Hepatocyte (in vitro differentiated cells): ENCODE measurements at regions not wholly inside any gene's neighbourhood (a gene's known extent, or its start where the extent isn't known, plus 50 kb on each side); places are given as distances from the start of the nearest gene placed in this dataset.

ENCODE experiments used
- DNase-seq: peaks from one replicate; pipeline ENCODE4 v3.0.0-alpha.2; 2016; ENCODE audit warnings: low spot score
- H2AFZ ChIP-seq: fragments of 200-600 bp; sonication (generic); 2 replicates; pipeline ENCODE4 v1.6.0; 2016; ENCODE audit warnings: antibody characterized with exemption, mild to moderate bottlenecking
- H3K27ac ChIP-seq: fragments of 200-600 bp; sonication (generic); 2 replicates; pipeline ENCODE4 v1.5.1; 2016; ENCODE audit warnings: mild to moderate bottlenecking
- H3K27me3 ChIP-seq: fragments of 200-600 bp; sonication (generic); 2 replicates; pipeline ENCODE4 v1.6.1; 2016
- H3K36me3 ChIP-seq: fragments of 200-600 bp; sonication (generic); replicated peaks from 2 replicates; pipeline ENCODE4 v1.5.1; 2016; ENCODE audit warnings: low read depth; ENCODE audit not compliant: insufficient read depth
- H3K4me1 ChIP-seq: fragments of 200-600 bp; sonication (generic); 2 replicates; pipeline ENCODE4 v1.5.1; 2016; ENCODE audit warnings: mild to moderate bottlenecking, moderate library complexity; ENCODE audit not compliant: insufficient read depth
- H3K4me2 ChIP-seq: fragments of 200-600 bp; sonication (generic); 2 replicates; pipeline ENCODE4 v1.6.0; 2016
- H3K4me3 ChIP-seq: fragments of 200-600 bp; sonication (generic); 2 replicates; pipeline ENCODE4 v1.5.1; 2016; ENCODE audit warnings: mild to moderate bottlenecking
- H3K79me2 ChIP-seq: fragments of 200-600 bp; sonication (generic); 2 replicates; pipeline ENCODE4 v1.6.0; 2017; ENCODE audit warnings: mild to moderate bottlenecking
- H3K9me2 ChIP-seq: fragments of 200-600 bp; sonication (generic); replicated peaks from 2 replicates; pipeline ENCODE4 v1.6.0; 2017; ENCODE audit warnings: mild to moderate bottlenecking; ENCODE audit not compliant: insufficient read depth
- H3K9me3 ChIP-seq: fragments of 200-600 bp; sonication (generic); 2 replicates; pipeline ENCODE4 v1.5.1; 2016; ENCODE audit warnings: low read depth, mild to moderate bottlenecking
- H4K20me1 ChIP-seq: fragments of 200-600 bp; sonication (generic); 2 replicates; pipeline ENCODE4 v1.6.0; 2016; ENCODE audit warnings: mild to moderate bottlenecking; ENCODE audit not compliant: insufficient read depth, poor library complexity, severe bottlenecking
- EZH2 ChIP-seq: fragments of 200-600 bp; sonication (generic); IDR thresholded peaks from 2 replicates; pipeline ENCODE4 v1.6.1; 2016; ENCODE audit warnings: antibody characterized with exemption, mild to moderate bottlenecking, borderline replicate concordance
- EZH2phosphoT487 ChIP-seq: fragments of 200-600 bp; sonication (generic); IDR thresholded peaks from one replicate; pipeline ENCODE4 v1.6.1; 2018; ENCODE audit warnings: antibody characterized with exemption, mild to moderate bottlenecking, low read depth, moderate library complexity; ENCODE audit not compliant: unreplicated experiment, severe bottlenecking
- WGBS: methylation state at CpG from one replicate; pipeline ENCODE4 v1.1.6; 2016; ENCODE audit warnings: low lambda C conversion rate; ENCODE audit errors: missing lambda C conversion rate; 5-methylcytosine and 5-hydroxymethylcytosine counted together
- TF ChIP-seq, protein P1 (sequence below): fragments of 200-600 bp; sonication (generic); IDR thresholded peaks from 2 replicates; pipeline ENCODE4 v1.5.1; 2016; ENCODE audit warnings: antibody characterized with exemption, mild to moderate bottlenecking; ENCODE audit not compliant: poor library complexity

DNA sequence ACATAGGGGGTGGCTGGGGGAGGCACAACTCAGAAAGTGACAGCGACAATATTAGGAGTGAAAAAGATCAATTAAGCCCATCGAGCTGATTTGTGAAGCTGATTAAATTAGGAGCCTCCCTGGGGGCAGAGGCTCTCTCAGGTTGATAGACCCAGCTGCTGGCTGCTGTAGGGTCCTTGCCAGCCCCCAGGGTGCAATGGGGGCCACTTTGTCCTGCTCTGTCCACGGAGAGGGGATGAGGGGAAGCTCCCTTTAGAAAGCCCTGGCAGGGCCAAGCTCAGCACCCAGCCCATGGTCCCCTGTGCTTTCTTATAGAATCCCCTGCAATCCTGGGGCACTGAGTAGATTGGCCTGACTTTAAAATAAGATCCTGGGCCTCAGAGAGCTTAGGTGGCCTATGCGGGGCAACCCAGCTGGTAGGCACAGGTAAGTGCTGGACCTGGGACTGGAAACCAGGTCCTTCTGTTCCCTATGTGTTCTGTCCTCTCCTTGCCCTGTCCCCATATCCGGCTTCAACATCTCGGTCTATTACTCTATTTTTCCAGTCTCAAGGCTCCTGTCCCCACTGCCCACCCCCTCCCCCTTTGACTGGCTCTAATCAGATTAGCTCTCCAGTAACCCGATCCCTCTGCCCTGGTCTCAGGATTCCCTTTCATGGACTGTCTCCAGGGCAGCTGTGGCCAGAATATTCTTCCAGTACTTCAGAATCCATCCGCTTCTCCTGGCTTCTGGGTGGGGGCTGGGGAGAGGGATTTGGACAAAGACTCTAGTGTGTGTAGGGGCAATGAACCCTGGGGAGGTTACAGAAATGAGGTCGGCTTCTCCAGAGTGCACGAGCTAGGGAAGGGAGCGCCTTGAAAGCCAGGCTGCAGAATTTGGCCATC, 259.6 kb downstream of the RPS24 start:
- DNase-seq, result peak; percentile 44
- TF ChIP-seq EZH2phosphoT487, result no peak
- no peak for TF ChIP-seq EZH2
- TF ChIP-seq, protein P1, sequence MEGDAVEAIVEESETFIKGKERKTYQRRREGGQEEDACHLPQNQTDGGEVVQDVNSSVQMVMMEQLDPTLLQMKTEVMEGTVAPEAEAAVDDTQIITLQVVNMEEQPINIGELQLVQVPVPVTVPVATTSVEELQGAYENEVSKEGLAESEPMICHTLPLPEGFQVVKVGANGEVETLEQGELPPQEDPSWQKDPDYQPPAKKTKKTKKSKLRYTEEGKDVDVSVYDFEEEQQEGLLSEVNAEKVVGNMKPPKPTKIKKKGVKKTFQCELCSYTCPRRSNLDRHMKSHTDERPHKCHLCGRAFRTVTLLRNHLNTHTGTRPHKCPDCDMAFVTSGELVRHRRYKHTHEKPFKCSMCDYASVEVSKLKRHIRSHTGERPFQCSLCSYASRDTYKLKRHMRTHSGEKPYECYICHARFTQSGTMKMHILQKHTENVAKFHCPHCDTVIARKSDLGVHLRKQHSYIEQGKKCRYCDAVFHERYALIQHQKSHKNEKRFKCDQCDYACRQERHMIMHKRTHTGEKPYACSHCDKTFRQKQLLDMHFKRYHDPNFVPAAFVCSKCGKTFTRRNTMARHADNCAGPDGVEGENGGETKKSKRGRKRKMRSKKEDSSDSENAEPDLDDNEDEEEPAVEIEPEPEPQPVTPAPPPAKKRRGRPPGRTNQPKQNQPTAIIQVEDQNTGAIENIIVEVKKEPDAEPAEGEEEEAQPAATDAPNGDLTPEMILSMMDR, result no peak
- 29% methylated on average over 11 of the region's 11 CpGs for WGBS
- Histone ChIP-seq H3K4me2 (no peak overlapping the region), H3K9me2 (no peaks in the 10 kb centered on the region), H2AFZ (no peak overlapping the region), H3K4me1 (peaks cover 8% of the 10 kb centered on the region), H3K36me3 (no peaks in the 10 kb centered on the region), H3K27ac (no peak overlapping the region), H3K9me3 (no peaks in the 10 kb centered on the region), H3K79me2 (no peaks in the 10 kb centered on the region), H4K20me1 (no peaks in the 10 kb centered on the region), H3K4me3 (no peak overlapping the region), H3K27me3 (no peaks in the 10 kb centered on the region)

DNA sequence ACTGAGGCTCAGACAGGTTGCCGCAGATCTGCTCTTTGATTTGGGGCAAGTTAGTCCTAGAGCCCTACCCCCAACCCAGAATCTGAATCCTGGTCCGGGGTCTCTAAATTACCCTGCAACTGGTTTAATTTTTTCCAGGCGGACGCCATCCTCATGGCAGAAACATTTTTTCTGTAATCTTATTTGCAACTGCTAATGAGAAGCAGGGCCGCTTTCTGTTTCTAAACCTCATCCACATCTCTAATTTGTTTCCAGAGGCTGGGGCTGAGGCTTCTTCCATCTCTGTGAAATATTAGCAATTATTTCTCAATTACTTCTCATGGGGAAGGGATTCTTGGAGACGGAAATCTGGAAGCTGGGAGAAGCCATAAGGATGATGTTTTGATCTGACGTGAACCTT, 261.6 kb downstream of the RPS24 start:
- Histone ChIP-seq H2AFZ (no peak overlapping the region), H3K4me1 (peaks cover 8% of the 10 kb centered on the region), H3K9me2 (no peaks in the 10 kb centered on the region), H3K36me3 (no peaks in the 10 kb centered on the region), H3K9me3 (no peaks in the 10 kb centered on the region), H3K79me2 (no peaks in the 10 kb centered on the region), H3K4me3 (no peak overlapping the region), H4K20me1 (no peaks in the 10 kb centered on the region), H3K27ac (no peak overlapping the region), H3K27me3 (no peaks in the 10 kb centered on the region), H3K4me2 (no peak overlapping the region)
- TF ChIP-seq EZH2phosphoT487 (no peak), EZH2 (no peak)
- TF ChIP-seq, protein P1, result no peak
- 87% methylated on average over 7 of the region's 7 CpGs for WGBS
- DNase-seq, result no peak

DNA sequence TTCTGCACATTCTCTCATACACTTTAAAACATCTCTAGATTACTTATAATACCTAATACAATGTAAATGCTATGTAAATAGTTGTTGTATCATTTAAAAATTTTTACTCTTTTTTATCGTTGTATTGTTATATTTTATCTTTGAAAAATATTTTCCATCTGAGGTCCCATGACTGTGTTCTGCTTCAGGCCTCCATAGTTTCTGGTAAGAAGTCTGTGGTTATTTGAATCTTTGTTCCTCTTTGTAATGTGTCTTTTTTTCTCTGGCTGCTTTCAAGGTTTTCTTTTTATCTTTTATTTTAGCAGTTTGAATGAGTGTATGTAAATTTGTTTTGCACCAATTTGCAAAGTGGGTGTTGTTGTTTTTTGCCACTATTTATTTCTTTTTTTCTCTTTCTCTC, 263.1 kb downstream of the RPS24 start:
- H3K4me1 ChIP-seq, result peaks cover 8% of the 10 kb centered on the region
- no peaks in the 10 kb centered on the region for H3K79me2 ChIP-seq
- no peak overlapping the region for H3K27ac ChIP-seq
- H3K27me3 ChIP-seq, result no peaks in the 10 kb centered on the region
- H4K20me1 ChIP-seq, result no peaks in the 10 kb centered on the region
- no peaks in the 10 kb centered on the region for H3K36me3 ChIP-seq
- TF ChIP-seq, protein P1, result no peak
- TF ChIP-seq EZH2phosphoT487 (no peak), EZH2 (no peak)
- H3K9me3 ChIP-seq, result no peaks in the 10 kb centered on the region
- H3K4me3 ChIP-seq, result no peak overlapping the region
- no peak for DNase-seq
- H3K9me2 ChIP-seq, result no peaks in the 10 kb centered on the region
- H2AFZ ChIP-seq, result no peak overlapping the region
- 100% methylated on average over 1 of the region's 1 CpG for WGBS
- no peak overlapping the region for H3K4me2 ChIP-seq
